K562 (cell line): ENCODE measurements at regions not wholly inside any gene's neighbourhood (a gene's known extent, or its start where the extent isn't known, plus 50 kb on each side); places are given as distances from the start of the nearest gene placed in this dataset.

Experiments
- ATAC-seq: fragments of 200-7000 bp; cut with Tn5 transposase; 3 replicates; pipeline ENCODE4 v1.9.1; 2020; ENCODE audit warnings: moderate library complexity
- BruUV-seq: library from RNA; stranded (reverse); fragments of 400-500 nt; replicated peaks from 2 replicates; lab custom pipeline; 2021; lab: Mats Ljungman, UMichigan
- CTCF ChIA-PET: fragments of 300-600 bp; formaldehyde crosslinking; extraction: SDS; loops from one replicate; lab custom pipeline; 2021; ENCODE audit warnings: low intra/inter-chr PET ratio; lab: Yijun Ruan, JAX
- POLR2A ChIA-PET: fragments of 300-600, 350-650 bp; sonication (Branson Sonifier 250); formaldehyde crosslinking; extraction: SDS; loops from one replicate; lab custom pipeline; 2021; ENCODE audit warnings: antibody characterized with exemption, inconsistent platforms; lab: Yijun Ruan, JAX
- DNase-seq, 4 experiments: peaks; one replicate each; pipeline versions ENCODE4 v3.0.0 to v3.0.0-alpha.2; 2011 to 2018; ENCODE audit warnings: low spot score in 3 of 4, mixed read lengths in 3 of 4; ENCODE audit errors: extremely low read depth in 1 of 4
- FAIRE-seq: peaks from 2 replicates; lab custom pipeline; 2011; peaks lifted over from hg19 to GRCh38; lab: Jason Lieb, UNC
- H2AFZ ChIP-seq: 2 replicates; pipeline ENCODE4 v1.6.0; 2011; ENCODE audit warnings: low read depth, low read length, control low read depth, inconsistent platforms
- H3K27ac ChIP-seq: fragments of 200-600 bp; 3 replicates; pipeline ENCODE4 v1.8.0; 2011; ENCODE audit warnings: low read depth, mild to moderate bottlenecking, control low read depth, inconsistent platforms, low read length, moderate library complexity, mixed read lengths; ENCODE audit errors: extremely low read depth
- H3K27me3 ChIP-seq, 2 experiments: fragments of 300-600 bp in 1 of 2; 2 replicates in 1 of 2; 3 replicates in 1 of 2; pipeline versions ENCODE4 v1.6.0 to v1.8.0; 2011; ENCODE audit warnings: inconsistent platforms in 2 of 2, low read length in 2 of 2, mild to moderate bottlenecking in 1 of 2, mixed read lengths in 1 of 2, moderate library complexity in 1 of 2; ENCODE audit not compliant: control insufficient read depth in 2 of 2, insufficient read depth in 2 of 2
- H3K36me3 ChIP-seq: fragments of 300-600 bp; 3 replicates; pipeline ENCODE4 v1.8.0; 2011; ENCODE audit warnings: mild to moderate bottlenecking, low read length, inconsistent platforms; ENCODE audit not compliant: control insufficient read depth, insufficient read depth
- H3K4me1 ChIP-seq, 2 experiments: fragments of 200-600 bp in 1 of 2; replicated peaks in 1 of 2; 2 replicates in 1 of 2; 3 replicates in 1 of 2; pipeline versions ENCODE4 v1.5.1 to v1.8.0; 2011; ENCODE audit warnings: inconsistent platforms in 2 of 2, low read length in 2 of 2, mild to moderate bottlenecking in 1 of 2, mixed read lengths in 1 of 2, moderate library complexity in 1 of 2; ENCODE audit not compliant: control insufficient read depth in 2 of 2, insufficient read depth in 2 of 2
- H3K4me2 ChIP-seq: 2 replicates; pipeline ENCODE4 v1.6.1; 2011; ENCODE audit warnings: low read length, control low read depth, inconsistent platforms, mixed read lengths; ENCODE audit not compliant: insufficient read depth
- H3K4me3 ChIP-seq: fragments of 200-600 bp; sonication (generic), shearing (Covaris generic); 2 replicates; pipeline ENCODE4 v1.5.1; 2016; ENCODE audit warnings: control low read depth, inconsistent platforms
- H3K79me2 ChIP-seq: fragments of 200-600 bp; 3 replicates; pipeline ENCODE4 v1.8.0; 2011; ENCODE audit warnings: low read length, inconsistent platforms; ENCODE audit not compliant: control insufficient read depth, insufficient read depth
- H3K9ac ChIP-seq, 2 experiments: 2 replicates each; pipeline versions ENCODE4 v1.6.0 to v1.6.1; 2011; ENCODE audit warnings: low read depth in 2 of 2, low read length in 2 of 2, control low read depth in 1 of 2, inconsistent platforms in 1 of 2, mild to moderate bottlenecking in 1 of 2, mixed read lengths in 1 of 2; ENCODE audit not compliant: insufficient read depth in 1 of 2
- H3K9me1 ChIP-seq: one replicate; pipeline ENCODE4 v1.6.0; 2011; ENCODE audit warnings: inconsistent platforms, mild to moderate bottlenecking, low read length, moderate library complexity; ENCODE audit not compliant: control insufficient read depth, insufficient read depth
- H3K9me3 ChIP-seq: replicated peaks from 2 replicates; pipeline ENCODE4 v1.5.1; 2011; ENCODE audit warnings: low read depth, low read length, inconsistent platforms; ENCODE audit not compliant: control insufficient read depth, insufficient read depth
- H4K20me1 ChIP-seq: replicated peaks from 2 replicates; pipeline ENCODE4 v1.6.1; 2011; ENCODE audit warnings: low read length, inconsistent platforms, mixed read lengths; ENCODE audit not compliant: control insufficient read depth, insufficient read depth
- C11orf30 ChIP-seq: fragments of 450-650 bp; IDR thresholded peaks from 2 replicates; pipeline ENCODE4 v1.6.1; 2016; ENCODE audit warnings: low read depth, mild to moderate bottlenecking
- ZNF212 ChIP-seq: fragments of 450-650 bp; formaldehyde crosslinking; IDR thresholded peaks from 2 replicates; pipeline ENCODE4 v1.4.0; 2020; ENCODE audit warnings: mild to moderate bottlenecking
- WGBS: fragments of 100-300 bp; shearing (Covaris generic); methylation state at CpG from one replicate; pipeline ENCODE4 v1.1.6; 2016; ENCODE audit warnings: low coverage, mixed read lengths; ENCODE audit not compliant: insufficient coverage; ENCODE audit errors: missing lambda C conversion rate; 5-methylcytosine and 5-hydroxymethylcytosine counted together
- in situ Hi-C: fragments of 300-500 bp; cut with MboI; formaldehyde crosslinking; loops from 4 replicates; pipeline ENCODE4 v1.15.0; 2018; ENCODE audit warnings: inconsistent platforms, mixed read lengths
- intact Hi-C: fragments of 100-400 bp; cut with micrococcal nuclease; formaldehyde crosslinking; loops from 2 replicates; pipeline ENCODE4 v1.14.2; 2022
- TF ChIP-seq, protein P1 (sequence below): IDR thresholded peaks from 2 replicates; pipeline ENCODE4 v1.6.1; 2012; ENCODE audit warnings: low read depth, low read length, improper control_type of control experiment, borderline replicate concordance

DNA sequence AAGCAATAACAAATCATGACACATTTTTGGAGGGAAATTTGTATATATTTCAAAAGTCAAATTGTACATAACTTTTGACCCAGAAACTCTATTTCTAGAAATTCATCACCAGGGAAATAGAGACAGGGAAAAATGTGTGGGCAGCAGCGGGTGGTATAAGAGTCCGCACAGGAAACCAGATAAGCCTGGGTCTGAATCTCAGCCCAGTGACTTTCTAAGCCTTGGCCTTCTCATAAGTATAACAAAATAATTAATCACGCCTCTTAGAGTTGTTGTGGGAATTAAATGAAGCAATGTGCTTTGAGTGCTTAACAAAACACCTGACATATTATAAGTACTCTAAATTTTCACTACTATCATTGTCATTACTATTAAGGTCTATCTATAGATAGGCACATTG is 149.2 kb upstream of the DAP start (continued):
- TF ChIP-seq, protein P1, sequence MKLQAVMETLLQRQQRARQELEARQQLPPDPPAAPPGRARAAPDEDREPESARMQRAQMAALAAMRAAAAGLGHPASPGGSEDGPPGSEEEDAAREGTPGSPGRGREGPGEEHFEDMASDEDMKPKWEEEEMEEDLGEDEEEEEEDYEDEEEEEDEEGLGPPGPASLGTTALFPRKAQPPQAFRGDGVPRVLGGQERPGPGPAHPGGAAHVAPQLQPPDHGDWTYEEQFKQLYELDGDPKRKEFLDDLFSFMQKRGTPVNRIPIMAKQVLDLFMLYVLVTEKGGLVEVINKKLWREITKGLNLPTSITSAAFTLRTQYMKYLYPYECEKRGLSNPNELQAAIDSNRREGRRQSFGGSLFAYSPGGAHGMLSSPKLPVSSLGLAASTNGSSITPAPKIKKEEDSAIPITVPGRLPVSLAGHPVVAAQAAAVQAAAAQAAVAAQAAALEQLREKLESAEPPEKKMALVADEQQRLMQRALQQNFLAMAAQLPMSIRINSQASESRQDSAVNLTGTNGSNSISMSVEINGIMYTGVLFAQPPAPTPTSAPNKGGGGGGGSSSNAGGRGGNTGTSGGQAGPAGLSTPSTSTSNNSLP: no peak
- TF ChIP-seq ZNF212 (CRISPR knock-in tag): no peak

DNA sequence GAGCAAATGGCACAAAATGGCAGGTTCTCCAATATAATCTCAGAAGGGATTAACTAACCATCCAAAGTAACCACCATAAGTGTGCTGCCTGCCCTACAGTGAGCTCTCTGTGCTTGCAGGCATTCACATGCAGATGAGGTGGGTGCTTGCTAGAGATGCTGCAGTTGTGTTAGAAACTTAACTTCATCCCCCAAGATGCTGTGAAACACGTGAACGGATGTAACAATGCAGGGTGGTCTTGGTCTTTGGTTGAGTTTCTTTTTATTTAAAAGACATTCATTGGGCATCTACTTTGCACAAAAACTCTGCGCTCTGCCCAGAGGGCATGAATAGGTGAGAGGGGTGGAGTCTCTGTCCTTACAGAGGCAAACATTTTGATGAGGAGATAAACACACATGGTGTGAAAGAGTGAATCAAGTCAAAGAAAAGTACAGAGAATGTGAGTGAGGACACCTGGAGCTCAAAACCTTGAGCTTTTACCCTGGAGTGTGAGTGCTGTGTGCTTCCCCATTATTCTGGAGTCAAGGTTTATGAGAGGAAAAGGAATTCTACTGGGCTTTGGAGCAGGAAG is 143.9 kb upstream of the DAP start:
- 1% methylated on average over 3 of the region's 3 CpGs for WGBS
- 0 out of 5 replicates have a peak, but pooled peaks cover 0 to 3% of the 10 kb centered on the region in 2 experiments for H3K27me3 ChIP-seq
- no TSS peak for BruUV-seq
- in situ Hi-C loops: no loop called here
- H3K4me1 ChIP-seq: no peaks in the 10 kb centered on the region
- no peak for TF ChIP-seq C11orf30
- DNase-seq: no peak
- ChIA-PET CTCF (no interaction called here), POLR2A (interaction anchor here (1.1 kb wide), 1 partner anchor 19 kb away, joined by 5 read pairs; no protein-coding TSS in a partner anchor)
- H3K27ac ChIP-seq: no peak overlapping the region
- no peaks in the 10 kb centered on the region for H3K9me1 ChIP-seq
- H3K79me2 ChIP-seq: no peaks in the 10 kb centered on the region
- no peak overlapping the region for H3K9ac ChIP-seq
- H4K20me1 ChIP-seq: no peaks in the 10 kb centered on the region
- intact Hi-C loops: no loop called here
- H3K4me2 ChIP-seq: no peak overlapping the region
- no peaks in the 10 kb centered on the region for H3K9me3 ChIP-seq
- no peaks in the 10 kb centered on the region for H3K36me3 ChIP-seq
- FAIRE-seq: no peak
- H3K4me3 ChIP-seq: no peak overlapping the region
- H2AFZ ChIP-seq: no peak overlapping the region
- ATAC-seq: no peak
